Activated T-helper 17 cell treated with anti-CD3 and anti-CD28 coated beads, Interleukin-2, amount 50 U/mL, for 72 hours (primary cell): ENCODE measurements at regions not wholly inside any gene's neighbourhood (a gene's known extent, or its start where the extent isn't known, plus 50 kb on each side); places are given as distances from the start of the nearest gene placed in this dataset.
"Not testable (repeated sequence)": the region's sequence is repeated elsewhere in the genome, so short reads cannot be mapped to it uniquely, and the experiment has no call there.

Experiments
- ATAC-seq: fragments of 150-1000 bp; cut with Tn5 transposase; replicated peaks from 2 replicates; pipeline ENCODE4 v1.10.0; 2021; ENCODE audit warnings: mild to moderate bottlenecking, moderate library complexity
- H3K27ac Mint-ChIP-seq: one replicate; pipeline ENCODE4 v1.8.0; 2022; ENCODE audit warnings: mixed read lengths
- H3K27me3 Mint-ChIP-seq: one replicate; pipeline ENCODE4 v1.8.0; 2022; ENCODE audit warnings: mixed read lengths
- H3K36me3 Mint-ChIP-seq: one replicate; pipeline ENCODE4 v1.8.0; 2022; ENCODE audit warnings: low read depth, mild to moderate bottlenecking, mixed read lengths
- H3K4me1 Mint-ChIP-seq: one replicate; pipeline ENCODE4 v1.8.0; 2022; ENCODE audit warnings: mixed read lengths
- H3K4me3 Mint-ChIP-seq: one replicate; pipeline ENCODE4 v1.8.0; 2022; ENCODE audit warnings: mild to moderate bottlenecking, mixed read lengths
- H3K9me3 Mint-ChIP-seq: one replicate; pipeline ENCODE4 v1.8.0; 2022; ENCODE audit warnings: mixed read lengths

DNA sequence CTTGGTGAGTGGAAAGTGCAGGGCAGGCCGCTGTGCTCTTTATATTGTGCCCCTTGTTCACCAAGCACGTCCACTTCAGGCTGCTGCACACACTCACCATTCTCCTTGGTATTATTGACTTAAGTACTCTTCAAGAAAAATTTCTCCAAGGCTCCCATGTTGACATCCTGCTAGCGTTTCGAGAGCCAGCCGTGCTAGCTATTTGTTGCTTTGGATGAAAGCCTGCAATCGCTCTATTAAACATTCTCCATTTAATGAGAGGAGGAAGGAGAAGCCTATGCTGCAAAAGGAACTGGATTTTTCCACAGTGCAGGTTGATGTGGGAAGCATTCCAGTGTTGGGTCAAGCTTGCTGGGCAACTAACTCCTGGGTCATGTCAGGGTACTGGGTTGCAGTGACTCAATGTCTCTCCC lies 113.5 kb downstream of the CD83 start:
- Mint-ChIP-seq H3K4me1 (peaks cover 5% of the 10 kb centered on the region), H3K36me3 (no peaks in the 10 kb centered on the region), H3K4me3 (no peak overlapping the region), H3K9me3 (no peaks in the 10 kb centered on the region), H3K27ac (no peak overlapping the region), H3K27me3 (no peaks in the 10 kb centered on the region)
- ATAC-seq, result no peak

DNA sequence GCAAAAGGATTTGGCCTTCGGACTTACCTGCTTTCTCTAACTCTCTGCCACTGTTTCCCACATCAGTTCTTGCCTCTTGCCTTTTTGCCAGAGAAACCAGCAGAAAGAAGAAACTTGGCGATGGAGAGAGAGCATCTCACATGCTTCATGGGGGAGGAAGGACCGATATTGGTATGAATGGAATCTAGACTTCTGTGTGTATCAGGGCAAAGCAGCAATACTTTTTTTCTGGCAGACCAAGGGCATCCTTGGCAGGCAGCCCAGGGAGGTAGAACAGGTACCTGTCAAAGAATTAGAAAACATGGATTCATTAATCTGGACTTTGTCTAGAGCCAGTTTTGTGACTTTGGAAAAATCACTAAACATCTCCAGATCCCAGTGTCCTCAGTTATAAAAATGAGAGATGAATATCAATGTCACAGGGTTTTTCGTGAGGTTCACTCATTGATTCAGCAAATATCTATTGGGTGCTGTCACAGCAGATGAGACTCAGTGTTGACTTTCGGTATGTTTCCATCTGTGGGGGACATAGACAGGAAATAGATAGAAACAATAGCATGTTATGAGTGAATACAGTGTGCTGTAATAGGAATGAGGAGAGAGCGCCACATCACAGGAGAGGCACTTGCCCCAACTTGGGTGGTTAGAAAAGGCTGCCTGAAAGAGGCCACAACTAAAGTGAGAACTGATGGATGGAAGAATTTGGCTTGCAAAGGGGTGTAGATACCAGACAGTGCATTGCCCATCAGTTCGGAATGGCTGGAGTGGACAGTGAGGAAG lies 114.1 kb downstream of the CD83 start:
- Mint-ChIP-seq H3K27ac (peak overlapping the region; percentile 15), H3K9me3 (no peaks in the 10 kb centered on the region), H3K4me1 (peaks cover 5% of the 10 kb centered on the region), H3K27me3 (no peaks in the 10 kb centered on the region), H3K4me3 (no peak overlapping the region), H3K36me3 (no peaks in the 10 kb centered on the region)
- peak; percentile 51 for ATAC-seq

DNA sequence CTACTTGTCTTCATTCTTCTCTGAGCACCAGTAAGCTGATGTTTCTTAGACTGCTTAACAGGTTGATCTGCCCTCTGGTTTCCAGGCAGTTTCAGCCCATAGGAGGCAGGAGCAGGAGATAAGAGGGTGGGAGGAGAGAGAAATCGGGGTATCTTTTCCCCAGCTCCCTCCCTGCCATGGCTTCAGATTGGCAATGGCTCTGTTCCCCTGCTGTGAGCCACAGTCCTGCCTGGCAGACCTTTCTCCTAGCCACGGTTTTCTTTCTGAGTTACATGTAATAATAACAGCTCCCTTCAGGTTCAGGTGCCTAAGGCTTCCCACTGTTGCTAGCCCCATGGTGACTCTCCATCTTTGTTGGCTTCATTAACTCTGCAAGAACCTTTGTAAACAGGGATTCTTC lies 115.3 kb downstream of the CD83 start:
- Mint-ChIP-seq H3K27me3 (no peaks in the 10 kb centered on the region), H3K9me3 (no peaks in the 10 kb centered on the region), H3K4me3 (no peak overlapping the region), H3K4me1 (peaks cover 5% of the 10 kb centered on the region), H3K36me3 (no peaks in the 10 kb centered on the region), H3K27ac (no peak overlapping the region)
- ATAC-seq, result no peak

DNA sequence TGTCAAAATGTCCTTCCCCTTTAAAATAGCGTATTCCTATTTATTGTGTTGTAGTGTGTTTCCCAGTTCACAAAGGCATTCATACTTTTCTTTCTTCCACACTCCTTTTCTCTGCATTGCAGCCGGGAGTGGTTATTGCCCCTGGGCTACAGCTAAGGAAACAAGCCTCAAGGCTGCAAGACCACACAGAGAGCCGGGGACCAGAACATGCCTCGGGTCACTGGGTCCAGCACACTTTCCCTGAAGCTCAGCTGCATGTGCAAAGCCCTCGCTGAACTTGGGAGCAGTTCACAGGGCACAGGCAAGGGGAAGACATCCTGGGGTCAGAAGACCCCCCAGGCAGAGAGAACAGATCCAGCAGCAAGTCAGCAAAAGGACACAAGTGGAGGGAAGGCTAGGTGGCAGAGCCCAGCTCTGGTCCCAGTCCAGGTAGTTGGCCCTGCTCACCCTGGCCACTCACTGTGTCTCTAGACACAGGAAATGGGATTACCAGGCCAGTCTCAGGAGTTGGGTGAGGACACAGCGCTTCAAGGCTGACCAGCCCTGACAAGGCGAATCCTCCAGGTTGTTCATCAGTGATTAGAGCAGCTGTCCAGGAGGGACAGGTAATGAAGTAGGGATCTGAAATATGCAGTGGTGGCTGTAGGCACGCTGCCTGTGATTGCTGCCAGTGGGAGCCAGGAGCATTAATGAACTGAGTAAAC lies 118.2 kb downstream of the CD83 start:
- no peaks in the 10 kb centered on the region for H3K27me3 Mint-ChIP-seq
- H3K9me3 Mint-ChIP-seq, result no peaks in the 10 kb centered on the region
- no peaks in the 10 kb centered on the region for H3K36me3 Mint-ChIP-seq
- H3K4me3 Mint-ChIP-seq, result no peak overlapping the region
- ATAC-seq, result no peak
- no peak overlapping the region for H3K27ac Mint-ChIP-seq
- H3K4me1 Mint-ChIP-seq, result peaks cover 5% of the 10 kb centered on the region

DNA sequence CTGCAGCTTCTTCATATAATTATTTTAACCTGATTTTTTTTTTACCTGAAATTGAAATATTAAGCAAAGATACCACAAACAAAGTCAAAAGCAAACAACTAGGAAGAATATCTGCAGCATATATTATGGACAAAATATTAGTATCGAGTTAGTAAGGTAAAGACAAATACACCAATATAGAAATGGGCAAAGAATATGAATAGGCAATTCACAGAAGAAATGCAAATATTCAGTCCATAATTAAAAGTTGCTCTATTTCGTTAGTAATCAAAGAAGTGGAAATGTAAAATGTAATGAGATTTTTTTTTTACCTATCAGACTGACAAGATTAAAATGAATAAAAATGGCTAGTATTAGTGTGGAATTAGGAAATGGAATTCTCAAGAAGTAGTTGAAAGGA lies 121.5 kb downstream of the CD83 start:
- H3K27ac Mint-ChIP-seq, result no peak overlapping the region
- no peaks in the 10 kb centered on the region for H3K36me3 Mint-ChIP-seq
- H3K4me3 Mint-ChIP-seq, result no peak overlapping the region
- H3K4me1 Mint-ChIP-seq, result no peaks in the 10 kb centered on the region
- H3K27me3 Mint-ChIP-seq, result no peaks in the 10 kb centered on the region
- H3K9me3 Mint-ChIP-seq, result no peaks in the 10 kb centered on the region
- no peak for ATAC-seq

DNA sequence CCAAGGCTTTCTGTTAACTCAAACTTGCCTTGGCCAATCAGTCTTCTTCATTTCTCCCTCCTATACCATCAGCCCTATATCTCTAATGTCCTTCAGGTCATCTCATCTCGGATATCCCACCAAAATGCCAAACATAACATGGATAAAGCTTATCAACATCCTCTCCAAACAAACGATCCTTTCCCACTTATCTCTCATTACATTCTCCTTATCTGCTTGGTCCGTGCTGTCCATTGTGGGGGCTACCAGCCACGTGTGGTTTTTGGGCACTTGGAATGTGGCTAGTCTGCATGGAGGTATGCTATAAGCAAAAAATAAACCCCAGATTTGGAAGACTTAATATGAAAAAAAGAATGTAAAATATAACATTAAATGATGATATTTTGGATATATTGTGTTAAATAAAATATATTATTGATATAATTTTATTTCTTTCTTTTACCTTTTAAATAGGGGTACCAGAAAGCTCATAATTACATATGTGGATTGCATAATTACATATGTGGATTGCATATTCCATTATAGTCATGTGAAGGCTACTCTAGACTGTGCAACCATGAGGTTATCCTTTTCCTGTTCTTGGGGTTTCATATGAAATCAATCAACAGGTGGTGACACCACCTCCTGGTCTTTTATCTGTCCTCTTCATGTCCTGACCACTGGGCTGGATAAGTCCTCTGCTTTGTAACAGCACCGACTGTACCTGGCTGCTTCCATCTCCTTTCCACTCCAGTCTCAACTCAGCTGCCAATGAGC lies 123.0 kb downstream of the CD83 start:
- no peak for ATAC-seq
- Mint-ChIP-seq H3K27ac (no peak overlapping the region), H3K9me3 (no peaks in the 10 kb centered on the region), H3K36me3 (no peaks in the 10 kb centered on the region), H3K4me1 (no peaks in the 10 kb centered on the region), H3K27me3 (no peaks in the 10 kb centered on the region), H3K4me3 (no peak overlapping the region)

DNA sequence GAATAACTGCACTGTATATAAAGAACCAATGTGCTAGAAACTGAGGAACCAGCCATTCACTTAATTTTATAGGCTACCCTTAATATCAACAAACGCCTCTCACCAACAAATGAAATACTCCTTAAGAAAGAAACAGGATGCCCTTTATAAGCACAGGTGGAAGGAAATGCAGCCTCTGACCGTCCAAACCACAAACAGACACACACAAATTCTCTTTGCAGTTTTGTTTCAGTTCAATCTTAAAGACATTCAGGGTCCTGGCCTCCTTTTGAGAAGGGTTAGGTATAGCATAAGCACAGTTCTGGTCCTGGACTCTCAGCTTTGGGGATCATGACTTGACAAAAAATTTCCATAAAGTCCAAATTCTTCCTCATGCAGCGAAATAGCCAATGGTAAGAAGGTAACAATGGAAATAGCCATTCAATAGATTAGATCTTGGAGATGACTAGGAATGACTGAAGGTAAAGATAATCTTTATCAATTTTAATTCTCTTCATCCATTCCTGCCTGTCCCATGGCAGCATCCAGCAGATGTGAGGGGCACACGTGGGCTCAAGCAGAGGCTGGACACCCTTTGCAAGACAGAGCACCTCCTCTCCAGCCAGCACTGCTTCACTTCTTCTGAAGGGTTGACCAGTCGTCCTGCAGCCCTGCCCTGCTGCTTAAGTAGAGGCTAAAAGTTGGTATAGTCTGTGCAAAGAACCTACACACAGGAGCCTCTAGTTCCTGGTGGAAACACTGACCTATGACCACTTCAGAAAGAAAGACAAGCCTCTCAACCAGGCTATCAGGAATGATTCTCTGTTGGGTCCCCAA lies 123.9 kb downstream of the CD83 start:
- Mint-ChIP-seq H3K36me3 (no peaks in the 10 kb centered on the region), H3K9me3 (no peaks in the 10 kb centered on the region), H3K27me3 (no peaks in the 10 kb centered on the region), H3K27ac (no peak overlapping the region), H3K4me3 (no peak overlapping the region), H3K4me1 (no peaks in the 10 kb centered on the region)
- no peak for ATAC-seq

DNA sequence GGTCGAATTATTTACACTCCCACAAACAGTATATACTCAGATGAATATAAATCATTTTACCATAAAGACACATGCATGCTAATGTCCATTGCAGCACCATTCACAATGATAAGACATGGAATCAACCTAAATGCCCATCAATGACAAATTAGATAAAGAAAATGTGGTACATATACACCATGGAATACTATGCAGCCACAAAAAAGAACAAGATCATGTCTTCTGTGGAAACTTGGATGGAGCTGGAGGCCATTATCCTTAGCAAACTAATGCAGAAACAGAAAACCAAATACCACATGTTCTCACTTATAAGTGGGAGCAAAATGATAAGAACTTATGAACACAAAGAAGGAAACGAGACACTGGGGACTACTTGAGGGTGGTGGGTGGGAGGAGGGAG lies 125.3 kb downstream of the CD83 start:
- not testable (repeated sequence) for H3K36me3 Mint-ChIP-seq, H3K4me3 Mint-ChIP-seq, H3K27me3 Mint-ChIP-seq, H3K4me1 Mint-ChIP-seq, ATAC-seq, H3K9me3 Mint-ChIP-seq, H3K27ac Mint-ChIP-seq

DNA sequence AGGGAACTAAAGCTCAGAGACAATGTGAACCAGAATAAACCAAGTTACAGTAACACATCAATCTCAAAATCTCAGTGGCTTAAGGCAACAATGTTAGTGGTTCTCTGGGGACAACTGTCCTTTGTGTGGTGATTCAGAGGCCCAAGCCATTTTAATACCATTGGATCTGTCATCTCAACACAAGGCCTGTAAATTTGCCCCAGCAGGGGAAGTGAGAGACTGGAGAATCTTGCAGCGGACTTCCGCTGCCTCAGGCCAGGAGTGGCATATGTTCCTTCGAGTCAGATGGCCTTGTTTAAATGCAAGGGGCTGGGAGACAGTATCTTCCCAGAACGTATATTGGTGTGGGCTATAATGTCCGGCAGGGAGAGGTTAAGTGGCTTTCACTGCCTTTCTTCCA lies 126.0 kb downstream of the CD83 start:
- Mint-ChIP-seq H3K27me3 (no peaks in the 10 kb centered on the region), H3K36me3 (no peaks in the 10 kb centered on the region), H3K4me1 (no peaks in the 10 kb centered on the region), H3K4me3 (no peak overlapping the region), H3K27ac (no peak overlapping the region), H3K9me3 (no peaks in the 10 kb centered on the region)
- ATAC-seq, result no peak

DNA sequence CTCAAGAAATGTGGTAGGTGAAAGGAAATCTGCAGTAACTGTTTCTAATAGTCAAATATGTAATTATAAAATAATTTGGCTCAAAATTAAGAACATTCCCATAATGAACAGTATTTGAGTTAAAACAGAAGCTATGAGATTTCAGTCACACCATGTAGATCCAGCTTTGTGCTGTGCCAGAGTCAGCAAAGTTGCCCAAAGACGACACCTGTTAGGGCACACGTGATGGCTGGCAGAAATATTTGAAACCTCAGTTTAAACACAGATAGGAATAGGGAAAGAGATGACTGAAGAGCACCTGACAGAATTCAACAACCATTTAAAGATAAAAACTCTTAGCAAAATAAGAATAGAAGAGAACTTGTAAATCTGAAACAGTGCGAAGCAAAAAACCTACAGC lies 129.3 kb downstream of the CD83 start:
- Mint-ChIP-seq H3K27me3 (no peaks in the 10 kb centered on the region), H3K4me3 (no peak overlapping the region), H3K36me3 (no peaks in the 10 kb centered on the region), H3K4me1 (no peaks in the 10 kb centered on the region), H3K9me3 (no peaks in the 10 kb centered on the region), H3K27ac (no peak overlapping the region)
- no peak for ATAC-seq

DNA sequence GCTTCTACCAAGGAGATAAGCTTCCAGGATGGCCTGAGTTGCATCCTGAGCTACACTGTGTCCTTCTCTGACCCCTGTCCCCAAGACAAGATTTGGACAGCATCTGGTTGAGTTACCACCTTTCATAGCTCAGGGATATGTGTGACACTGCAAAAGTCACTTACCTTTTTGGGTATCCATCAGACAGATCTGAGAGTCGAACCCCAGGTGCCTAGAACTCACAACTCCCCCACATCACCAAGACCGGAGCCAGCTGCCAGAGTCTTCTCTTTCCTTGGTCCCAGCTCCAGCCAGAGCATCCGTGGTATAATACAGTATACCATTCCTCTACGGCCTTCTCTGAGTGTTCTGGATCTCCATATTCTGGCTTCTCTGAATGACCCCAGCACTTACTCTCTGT lies 133.0 kb downstream of the CD83 start:
- Mint-ChIP-seq H3K4me3 (no peak overlapping the region), H3K27ac (no peak overlapping the region), H3K36me3 (no peaks in the 10 kb centered on the region), H3K27me3 (no peaks in the 10 kb centered on the region), H3K9me3 (no peaks in the 10 kb centered on the region), H3K4me1 (no peaks in the 10 kb centered on the region)
- ATAC-seq, result no peak

DNA sequence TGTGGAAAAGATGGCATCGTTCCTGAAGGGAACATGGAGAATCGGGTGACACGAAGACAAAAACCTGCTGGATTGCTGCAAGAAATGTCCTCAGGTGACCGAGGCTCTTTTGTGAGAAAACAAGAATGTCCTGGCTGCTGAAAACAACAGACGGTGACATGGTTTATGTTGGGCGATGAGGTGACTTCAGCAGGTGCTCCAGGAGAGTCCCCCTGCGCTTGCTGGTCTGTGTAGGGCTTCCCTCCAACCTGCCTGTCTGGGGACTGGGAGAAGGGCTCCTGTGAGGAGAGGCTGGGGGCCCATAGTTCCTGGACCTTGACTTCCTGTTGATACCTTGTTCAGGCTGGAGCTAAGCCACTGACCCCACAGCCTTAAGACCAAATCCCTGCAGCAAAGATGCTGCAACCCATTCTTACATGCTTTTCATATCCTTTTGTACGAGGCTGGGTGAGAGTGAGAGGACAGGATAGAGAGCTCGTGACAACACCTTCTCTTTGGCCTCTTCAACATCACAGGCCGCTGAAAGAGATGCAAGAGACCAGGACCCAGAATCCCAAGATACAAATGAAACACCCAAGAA lies 134.8 kb downstream of the CD83 start:
- H3K27me3 Mint-ChIP-seq, result no peaks in the 10 kb centered on the region
- no peaks in the 10 kb centered on the region for H3K4me1 Mint-ChIP-seq
- H3K9me3 Mint-ChIP-seq, result no peaks in the 10 kb centered on the region
- H3K4me3 Mint-ChIP-seq, result no peak overlapping the region
- no peak overlapping the region for H3K27ac Mint-ChIP-seq
- no peak for ATAC-seq
- no peaks in the 10 kb centered on the region for H3K36me3 Mint-ChIP-seq

DNA sequence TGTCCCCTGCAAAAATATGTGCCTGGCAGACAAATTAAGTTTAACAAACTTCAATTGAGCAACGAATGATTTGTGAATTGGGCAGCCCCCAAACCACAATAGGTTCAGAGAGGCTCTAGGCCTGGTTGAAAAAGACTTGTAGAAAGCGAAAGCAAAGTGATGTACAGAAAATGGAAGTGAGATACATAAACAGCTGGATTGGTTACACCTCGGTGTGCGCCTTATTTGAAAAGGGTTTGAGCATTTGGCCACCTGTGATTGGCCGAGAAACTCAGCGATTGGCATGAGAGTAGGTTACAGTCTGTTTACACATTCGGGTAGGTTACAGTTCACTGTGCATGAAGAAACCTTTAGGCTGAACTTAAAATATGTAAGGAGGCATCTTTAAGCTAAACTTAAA lies 136.9 kb downstream of the CD83 start:
- Mint-ChIP-seq H3K27me3 (no peaks in the 10 kb centered on the region), H3K27ac (no peak overlapping the region), H3K36me3 (no peaks in the 10 kb centered on the region), H3K4me3 (no peak overlapping the region), H3K4me1 (no peaks in the 10 kb centered on the region), H3K9me3 (no peaks in the 10 kb centered on the region)
- ATAC-seq, result no peak

DNA sequence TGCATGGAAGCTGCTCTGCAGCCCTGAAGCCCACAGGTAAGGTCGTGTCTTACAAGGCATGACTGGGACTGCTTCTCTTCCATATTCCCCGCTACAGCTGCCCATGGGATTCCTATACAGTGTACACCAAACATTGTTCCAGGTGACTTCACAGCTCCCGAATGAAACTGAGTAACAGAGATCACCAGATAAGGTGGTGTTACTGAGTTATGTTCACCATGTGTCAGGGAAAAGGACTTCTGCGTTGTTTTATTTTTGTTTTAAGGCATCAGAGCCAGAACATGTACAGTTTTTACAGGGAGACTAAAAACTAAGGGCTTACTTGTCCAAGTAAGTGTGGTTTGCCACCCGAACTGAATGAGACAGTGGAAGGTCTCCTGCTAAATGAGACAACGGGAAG lies 138.3 kb downstream of the CD83 start:
- no peaks in the 10 kb centered on the region for H3K27me3 Mint-ChIP-seq
- H3K9me3 Mint-ChIP-seq, result no peaks in the 10 kb centered on the region
- H3K27ac Mint-ChIP-seq, result no peak overlapping the region
- no peaks in the 10 kb centered on the region for H3K4me1 Mint-ChIP-seq
- no peak overlapping the region for H3K4me3 Mint-ChIP-seq
- H3K36me3 Mint-ChIP-seq, result no peaks in the 10 kb centered on the region
- no peak for ATAC-seq
